Renal pelvis (tissue), 1 donor: ENCODE measurements at regions not wholly inside any gene's neighbourhood (a gene's known extent, or its start where the extent isn't known, plus 50 kb on each side); places are given as distances from the start of the nearest gene placed in this dataset.
"Not testable (repeated sequence)": the region's sequence is repeated elsewhere in the genome, so short reads cannot be mapped to it uniquely, and the experiment has no call there.

ENCODE experiments used
- DNase-seq: peaks from one replicate; pipeline ENCODE4 v3.0.0-alpha.2; 2013

DNA sequence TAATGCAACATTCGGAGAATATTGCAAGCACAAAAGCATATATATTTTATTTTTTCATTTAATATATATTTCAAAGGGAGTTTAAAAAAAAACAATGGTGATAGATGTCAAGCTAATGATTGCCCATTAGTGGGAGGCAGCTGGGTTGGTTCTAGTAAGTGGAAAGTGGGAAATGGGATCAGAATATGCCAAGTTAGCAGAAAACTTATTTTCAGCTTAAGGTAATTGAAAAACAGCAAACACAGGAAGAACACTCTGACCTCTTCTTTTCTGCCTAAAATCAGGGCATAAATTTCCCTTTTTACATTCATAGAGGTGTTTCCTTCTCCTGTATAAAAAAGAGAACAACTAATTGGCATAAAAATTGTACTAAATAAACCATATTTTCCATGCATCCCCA is 535.3 kb upstream of the SYT4 start:
- DNase-seq = no peak

DNA sequence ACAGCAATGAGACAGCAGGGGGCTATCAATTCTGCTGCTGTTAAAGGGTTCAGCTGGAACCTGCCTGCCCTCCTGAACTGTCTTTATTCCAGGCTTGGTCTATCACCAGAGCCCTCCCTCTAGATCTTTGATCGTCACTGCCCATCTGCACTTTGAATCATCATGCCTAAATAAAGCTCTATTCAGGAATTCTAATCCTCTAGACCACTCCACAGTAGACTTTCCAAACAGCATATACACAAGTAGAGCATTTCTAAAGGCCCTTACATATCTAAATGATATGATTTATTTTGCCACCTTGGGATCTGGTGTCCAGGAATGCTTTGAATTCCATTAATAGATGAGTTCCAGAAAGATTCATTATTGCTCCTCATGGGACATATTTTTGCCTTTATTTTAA is 542.1 kb upstream of the SYT4 start:
- no peak for DNase-seq

DNA sequence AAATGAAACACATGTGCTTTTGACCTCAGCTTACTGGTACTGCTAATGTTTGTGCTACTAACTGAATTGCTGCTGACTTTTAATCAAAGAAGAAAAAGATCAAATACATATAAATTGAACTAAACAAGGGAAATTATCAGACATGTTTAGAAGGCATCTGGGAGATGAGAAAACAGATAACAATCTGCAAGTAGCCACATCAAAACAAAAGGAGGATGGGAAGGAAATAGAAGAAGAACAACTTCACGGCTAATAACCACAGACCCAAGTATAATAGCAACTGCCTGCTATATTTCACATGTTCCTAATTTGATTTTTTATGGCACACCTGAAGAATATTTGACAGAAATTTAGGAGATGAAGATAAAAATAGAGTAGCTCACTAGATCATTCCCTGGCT is 542.6 kb upstream of the SYT4 start:
- no peak for DNase-seq

DNA sequence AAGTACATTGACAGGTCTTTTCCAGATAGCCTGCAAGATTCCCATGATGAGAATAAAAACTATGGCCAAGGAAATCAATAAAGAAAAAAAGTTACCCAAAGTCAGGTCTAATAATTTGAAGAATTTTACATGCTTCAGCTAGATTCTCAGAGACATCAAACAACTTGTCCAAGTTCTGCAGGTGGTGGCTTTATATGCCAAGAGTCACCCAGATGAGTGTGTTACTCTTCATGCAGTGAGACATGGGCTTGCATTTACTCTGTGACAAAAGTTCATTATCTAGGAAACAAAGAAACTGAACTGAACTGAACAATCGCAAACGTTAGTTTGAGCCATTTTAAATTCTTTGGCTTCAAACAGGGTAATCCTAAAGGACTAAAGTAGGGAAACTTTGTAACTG is 548.5 kb upstream of the SYT4 start:
- DNase-seq = no peak

DNA sequence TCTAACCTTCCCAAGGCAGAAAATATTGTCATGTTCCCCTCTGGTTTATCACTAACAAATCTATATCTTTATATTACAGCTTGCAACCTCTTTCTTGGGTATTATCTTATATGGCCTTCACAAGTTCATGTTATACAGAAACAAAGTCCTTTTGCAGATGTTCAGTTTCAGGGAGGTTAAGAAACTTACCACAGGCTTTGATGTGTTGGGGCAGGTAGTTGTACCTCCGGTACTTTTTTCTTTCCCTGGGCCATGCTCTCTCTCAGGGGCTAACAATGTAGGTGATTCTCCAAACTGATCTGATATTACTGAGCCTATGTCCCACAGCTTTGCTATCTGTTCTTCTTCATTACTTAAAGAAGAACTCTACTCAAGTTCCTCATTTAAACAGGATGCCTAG is 548.9 kb upstream of the SYT4 start:
- DNase-seq = no peak

DNA sequence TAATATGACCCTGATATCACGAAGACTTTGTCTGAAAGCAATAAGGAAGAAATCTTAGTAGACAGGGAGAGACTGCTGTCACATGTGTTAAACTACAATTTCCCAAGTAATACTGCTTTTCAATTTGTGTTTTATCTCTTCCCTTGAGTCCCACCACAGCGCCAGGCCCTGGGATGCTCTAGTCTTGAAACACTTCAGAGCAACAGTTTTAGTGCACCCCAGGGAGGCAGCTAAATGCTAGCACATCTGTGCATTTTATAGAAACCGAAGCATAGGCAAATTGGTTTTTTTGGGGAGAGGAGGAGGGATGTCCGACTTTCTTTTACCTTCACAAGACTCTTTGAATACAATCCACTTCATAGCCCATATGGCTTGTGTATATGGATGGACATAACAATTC is 550.0 kb upstream of the SYT4 start:
- no peak for DNase-seq

DNA sequence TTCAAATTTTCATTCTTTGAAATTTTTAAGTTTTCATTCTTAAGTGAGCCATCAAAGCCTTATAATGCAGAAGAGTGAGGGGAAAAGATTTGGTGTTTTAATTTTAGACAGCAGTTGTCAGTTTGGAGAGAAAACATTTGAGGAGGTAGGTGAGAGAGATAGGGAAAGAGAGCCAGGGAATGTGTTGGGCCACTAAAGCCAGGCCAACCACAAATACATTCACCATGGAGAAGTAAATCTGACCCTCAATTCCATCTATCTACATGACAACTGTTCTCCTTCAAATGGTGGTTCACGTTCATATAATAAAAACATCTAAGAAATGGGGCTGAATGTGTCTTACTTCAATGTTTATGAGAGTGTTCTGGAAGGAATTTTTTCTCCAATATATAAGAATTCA is 553.0 kb upstream of the SYT4 start:
- no peak for DNase-seq

DNA sequence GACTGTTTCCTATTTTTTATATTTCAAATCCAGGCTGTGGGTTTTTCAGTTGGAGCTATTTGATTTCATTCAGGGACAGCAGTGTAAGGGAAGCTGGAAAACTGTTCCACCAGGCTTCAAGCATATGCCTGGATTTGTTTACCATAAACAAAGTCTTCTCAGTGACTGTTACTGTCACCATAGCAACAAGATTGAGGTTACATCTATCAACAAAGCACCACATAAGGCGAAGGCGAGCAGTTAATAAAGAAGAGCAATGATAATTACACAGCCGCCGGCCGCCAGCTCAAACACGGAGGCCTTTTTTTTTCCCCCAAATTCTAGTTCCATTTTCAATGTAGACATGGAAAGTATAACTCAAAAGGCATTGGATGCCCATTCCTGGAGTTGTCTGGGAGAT is 553.7 kb upstream of the SYT4 start:
- peak; percentile 52 for DNase-seq

DNA sequence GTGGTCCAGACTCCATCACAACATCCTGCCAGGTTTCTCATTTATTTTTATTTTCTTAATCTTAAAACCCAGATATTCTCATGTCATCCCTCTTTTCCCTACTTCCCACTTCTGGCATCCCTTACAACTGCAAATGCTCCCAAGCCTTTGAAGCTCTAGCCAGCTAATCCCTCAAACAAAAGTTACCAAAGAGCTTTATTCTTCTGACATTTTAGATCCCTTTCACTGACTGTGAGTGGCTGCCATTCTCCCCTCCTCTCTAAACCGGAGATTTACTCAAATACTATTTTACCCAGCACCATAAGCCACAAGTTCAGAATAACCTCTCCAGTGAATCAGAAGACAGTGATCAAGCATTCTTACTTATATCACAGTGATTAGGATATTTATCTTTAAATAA is 569.0 kb upstream of the SYT4 start:
- no peak for DNase-seq

DNA sequence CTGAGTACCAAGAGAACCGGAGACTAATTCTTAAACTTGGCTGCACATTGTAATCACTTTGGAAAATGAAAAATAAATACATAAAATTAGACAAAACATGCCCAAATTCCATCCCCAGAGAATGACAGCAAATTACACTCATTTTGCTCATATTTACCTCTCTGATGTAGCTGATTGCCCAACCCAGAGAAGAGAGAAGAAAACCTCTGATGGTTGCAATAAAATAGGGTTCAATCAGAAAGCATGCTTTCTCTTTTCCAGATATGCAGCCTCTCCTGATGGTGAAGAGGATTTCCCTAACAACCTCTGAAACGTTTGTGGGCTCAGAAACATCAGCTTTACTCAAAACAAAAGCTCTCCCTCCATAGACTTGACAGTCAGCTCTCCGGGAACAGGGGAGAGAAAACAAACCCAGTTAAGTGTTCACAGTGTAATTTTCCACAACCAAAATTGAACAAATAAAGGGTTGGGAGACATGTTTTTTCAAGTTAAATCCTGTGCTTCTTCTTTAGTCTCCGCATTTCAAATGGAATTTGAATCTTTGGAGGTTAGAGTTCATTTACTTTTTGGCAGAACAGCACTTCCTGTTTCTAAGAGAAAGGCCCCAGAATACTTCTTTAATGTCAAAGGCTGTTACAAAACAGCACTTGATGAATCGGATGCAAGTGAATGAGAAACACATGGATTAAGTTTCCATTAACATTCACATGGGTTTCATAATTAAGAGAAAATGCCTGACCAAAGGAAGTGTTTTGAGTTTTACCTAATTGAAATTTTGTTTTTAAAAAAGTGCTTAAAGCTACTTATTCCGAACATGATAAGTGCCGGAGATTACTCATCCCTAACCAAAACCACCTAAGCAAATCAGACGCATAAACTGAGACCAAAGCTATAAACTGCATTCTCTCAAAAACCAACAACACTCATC is 570.1 kb upstream of the SYT4 start:
- DNase-seq = peak; percentile 55

DNA sequence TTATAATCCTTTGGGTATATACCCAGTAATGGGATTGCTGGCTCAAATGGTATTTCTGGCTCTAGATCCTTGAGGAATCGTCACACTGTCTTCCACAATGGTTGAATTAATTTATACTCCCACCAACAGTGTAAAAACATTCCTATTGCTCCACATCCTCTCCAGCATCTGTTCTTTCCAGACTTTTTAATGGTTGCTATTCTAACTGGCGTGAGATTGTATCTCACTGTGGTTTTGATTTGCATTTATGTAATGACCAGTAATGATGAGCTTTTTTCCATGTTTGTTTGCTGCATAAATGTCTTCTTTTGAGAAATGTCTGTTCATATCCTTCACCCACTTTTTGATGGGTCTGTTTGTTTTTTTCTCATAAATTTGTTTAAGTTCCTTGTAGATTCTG is 572.5 kb upstream of the SYT4 start:
- not testable (repeated sequence) for DNase-seq

DNA sequence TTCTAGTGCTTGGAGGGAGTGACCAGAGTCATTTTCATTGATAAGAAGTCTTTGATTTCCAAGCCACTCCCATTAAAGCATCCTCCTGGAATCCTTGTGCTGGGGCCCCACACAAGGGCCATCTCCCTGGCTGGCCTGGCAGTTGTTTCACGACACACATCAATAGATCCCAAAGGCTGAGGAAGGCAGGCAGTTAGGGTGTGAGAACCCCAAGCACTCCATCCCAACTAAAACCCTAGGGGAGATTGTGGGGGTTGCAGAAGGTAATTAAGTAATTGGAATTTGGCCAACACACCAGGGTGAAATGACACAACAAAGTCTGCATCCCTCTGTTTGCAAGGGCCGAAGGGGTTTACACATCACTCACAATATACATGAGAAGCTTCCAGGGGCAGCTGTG is 578.1 kb upstream of the SYT4 start:
- no peak for DNase-seq

DNA sequence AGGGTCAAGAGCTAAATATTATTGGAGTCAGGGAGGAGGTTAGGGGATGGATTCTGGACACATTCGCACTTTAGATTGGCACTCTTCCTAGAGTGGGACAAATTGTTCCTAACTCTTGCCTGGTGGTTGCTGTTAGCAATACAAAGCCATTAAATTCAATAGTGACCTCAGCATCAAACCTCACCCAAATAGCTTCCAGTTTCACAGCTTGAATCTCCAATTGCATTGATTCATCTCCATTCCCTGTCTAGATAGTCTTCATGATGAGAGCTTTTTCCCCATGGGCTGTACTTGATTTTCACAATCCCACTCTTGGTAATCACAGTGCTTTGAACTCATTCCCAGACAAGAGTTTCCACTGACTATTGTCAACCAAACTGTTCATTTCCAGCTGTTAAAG is 585.9 kb upstream of the SYT4 start:
- peak; percentile 40 for DNase-seq

DNA sequence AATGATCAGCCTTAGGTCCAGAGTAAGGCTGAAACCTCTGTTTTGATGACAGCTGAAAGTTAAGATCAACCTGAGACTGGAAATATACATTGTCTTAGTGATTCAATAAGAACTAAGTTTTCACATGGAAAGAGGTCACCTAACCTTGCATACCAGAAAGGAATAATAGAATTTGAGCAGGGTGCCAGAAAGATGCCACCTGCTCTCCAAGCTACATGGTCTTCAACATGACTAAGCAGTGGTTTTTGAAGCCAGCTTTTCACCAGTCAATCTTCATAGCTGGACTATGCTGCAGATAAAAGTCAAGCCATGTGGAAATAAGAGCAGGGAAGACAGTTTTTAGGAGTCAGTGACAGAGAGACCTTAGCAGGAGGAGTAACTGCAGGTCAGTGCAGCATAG is 589.4 kb upstream of the SYT4 start:
- DNase-seq = no peak

DNA sequence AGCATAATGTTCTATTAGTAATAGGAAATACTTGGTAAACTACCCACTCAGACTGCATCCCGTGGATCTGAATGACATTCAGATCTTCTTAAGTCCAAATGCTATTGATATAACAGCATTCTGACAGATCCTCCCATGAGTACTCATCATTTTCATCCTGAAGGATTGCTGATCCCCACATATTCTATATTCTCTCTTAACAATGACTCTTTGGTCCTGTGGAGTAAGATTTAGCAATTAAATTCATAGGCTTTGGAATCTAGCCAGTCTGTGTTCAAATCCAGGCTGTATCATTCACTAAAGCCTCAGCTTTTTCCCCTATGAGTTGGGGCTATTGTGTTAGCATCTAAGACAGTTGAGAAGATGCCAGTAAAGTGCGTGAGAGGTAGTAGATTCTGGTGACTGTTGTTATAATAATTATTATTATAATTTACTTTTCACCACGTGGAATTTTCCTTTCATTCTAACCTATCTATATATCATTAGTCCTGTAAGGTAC is 591.3 kb upstream of the SYT4 start:
- DNase-seq = no peak

DNA sequence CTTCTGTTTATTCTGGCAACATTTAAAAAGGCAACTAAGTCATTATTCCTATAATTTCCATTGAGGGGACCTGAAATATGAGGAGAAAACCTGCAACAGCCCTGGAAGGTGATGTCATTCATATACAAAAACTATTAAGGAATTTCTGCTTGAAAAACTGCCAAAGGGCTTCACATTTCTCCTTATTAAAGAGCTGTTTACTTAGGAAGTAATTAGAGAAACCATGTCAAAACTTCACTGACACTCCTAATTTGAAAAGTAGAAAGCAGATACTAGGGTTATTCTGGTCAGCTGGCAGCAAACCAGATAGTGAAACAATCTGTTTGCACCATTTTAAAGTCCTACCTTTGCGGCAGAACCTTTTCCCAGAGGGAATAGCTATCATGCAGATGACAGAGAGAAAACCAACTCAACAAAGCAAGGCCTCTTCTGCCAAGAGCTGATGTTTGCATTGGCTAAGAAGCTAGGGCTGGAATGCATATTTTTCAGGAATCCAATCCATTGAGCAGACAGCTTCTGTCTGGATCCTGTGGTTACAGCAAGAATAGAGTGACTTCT is 592.2 kb upstream of the SYT4 start:
- no peak for DNase-seq

DNA sequence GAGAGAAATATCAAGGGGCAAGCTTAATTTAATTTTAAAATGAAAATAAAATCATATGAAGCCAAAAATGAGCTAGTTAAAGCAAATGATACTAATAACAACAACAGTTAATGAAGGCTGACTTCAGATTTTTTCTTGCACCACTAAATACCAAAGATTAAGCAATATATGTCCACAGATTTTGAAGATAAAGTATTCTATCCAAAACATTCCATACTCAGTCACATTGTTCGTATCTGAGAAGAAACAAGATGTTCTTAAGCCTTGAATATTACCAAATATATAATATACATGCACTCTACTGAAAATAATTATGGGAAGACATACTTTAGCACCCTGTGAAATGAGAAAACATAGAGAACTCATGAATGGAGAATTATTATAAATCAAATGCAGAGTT is 593.3 kb upstream of the SYT4 start:
- DNase-seq = no peak

DNA sequence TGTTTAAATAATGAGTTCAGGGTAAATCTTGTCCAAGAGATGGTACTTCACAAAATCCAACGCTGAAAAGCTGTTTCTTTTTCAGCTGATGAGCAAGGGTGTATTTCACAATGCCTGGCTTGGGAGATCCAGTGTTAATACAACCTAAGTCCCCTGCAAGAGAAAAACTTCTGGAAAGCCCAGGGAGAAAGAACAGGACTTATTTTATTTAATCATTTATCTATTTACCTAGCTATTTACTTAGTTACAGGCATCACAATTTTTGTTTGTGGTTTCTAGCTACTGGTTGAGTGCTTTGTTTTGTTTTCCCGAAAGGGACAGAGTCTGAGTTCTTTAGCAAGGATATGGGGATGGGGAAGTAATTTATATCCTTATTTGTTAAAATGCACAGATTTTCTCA is 598.2 kb upstream of the SYT4 start:
- DNase-seq = no peak

DNA sequence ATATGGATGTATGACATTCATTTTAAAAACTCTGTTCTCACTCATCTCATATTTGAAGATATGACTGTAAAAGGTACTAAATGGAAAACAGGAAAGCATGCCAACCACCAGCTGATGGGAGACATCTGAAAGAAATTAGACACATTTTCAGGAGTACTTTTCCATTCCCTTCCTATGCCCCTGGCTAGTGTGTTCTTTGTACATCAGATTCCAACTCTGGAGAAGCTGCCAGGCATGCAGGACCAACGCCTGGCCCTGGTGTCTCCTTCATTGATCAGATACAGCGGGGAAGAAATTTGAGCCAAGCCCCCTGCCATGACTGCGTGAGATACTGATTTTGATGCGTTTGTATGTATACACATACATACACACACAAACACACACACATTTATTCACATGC is 599.0 kb upstream of the SYT4 start:
- no peak for DNase-seq

DNA sequence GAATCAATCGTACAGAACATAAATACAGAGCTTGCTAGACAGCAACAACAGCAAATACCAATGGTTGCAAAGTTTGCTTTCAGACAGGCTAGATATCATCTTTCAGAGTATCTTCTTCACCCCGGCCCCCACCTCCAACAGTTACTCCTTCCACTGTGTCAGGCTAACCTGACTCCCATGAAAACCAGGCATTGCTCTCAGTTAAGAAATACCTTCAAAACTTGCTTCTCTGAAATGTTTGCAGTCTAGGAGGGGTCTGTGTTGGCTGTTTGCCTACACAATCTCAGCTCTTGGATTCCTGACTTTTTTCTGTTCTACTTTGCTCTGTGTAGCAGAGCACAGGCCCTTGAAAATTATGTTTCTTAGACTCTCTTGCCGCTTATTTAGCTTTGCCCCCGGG is 599.5 kb upstream of the SYT4 start:
- peak; percentile 48 for DNase-seq

DNA sequence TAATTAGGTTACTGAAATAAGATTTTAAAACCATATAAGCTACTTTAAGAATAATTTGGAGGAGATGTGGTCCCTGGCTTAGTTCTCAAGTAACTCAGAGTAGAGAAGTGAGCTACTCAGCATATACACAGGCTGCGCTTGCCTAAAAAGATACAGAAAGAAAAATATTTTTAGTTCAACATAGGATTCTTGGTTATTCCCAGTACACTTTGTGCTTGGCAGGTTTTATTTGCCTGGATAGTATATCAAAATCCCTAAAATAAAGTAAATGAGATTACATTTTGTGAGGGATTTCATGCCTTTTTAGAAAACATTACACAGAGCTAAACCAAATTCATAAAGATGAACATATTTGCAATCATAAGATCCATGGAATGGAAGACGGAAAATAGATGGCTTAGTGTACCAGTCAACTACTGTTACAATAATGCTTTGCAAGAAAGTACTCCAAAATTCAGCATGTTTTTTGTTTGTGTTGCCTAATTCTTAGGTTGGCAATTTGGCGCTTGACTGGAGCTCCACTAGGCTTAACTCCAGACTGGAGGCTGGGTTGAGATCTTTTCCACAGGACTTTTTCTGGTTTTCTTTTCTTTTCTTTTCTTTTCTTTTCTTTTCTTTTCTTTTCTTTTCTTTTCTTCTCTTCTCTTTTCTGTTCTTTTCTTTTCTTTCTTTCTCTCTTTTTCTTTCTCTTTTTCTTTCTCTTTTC is 600.5 kb upstream of the SYT4 start:
- DNase-seq = no peak

DNA sequence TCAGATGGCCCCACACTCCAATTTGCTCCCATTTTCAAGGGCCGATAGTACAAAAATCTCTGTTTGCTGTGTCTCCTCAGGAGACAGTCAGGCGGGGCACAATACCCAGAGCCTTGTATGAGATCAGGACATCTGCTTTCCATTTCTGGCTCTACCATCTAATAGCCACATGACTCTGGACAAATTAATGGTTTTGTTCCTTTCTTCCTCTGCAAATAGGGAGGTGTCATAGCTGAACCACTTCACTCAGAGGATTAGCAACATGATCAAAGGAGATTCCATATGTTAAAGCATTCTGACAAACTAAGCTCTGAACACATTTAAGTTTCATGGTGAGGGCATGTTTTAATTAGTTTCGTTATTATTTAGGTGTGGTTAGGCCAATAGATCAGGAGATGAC is 602.1 kb upstream of the SYT4 start:
- DNase-seq = no peak
